ENCODE measurements at regions not wholly inside any gene's neighbourhood (a gene's known extent, or its start where the extent isn't known, plus 50 kb on each side); places are given as distances from the start of the nearest gene placed in this dataset.

DNA sequence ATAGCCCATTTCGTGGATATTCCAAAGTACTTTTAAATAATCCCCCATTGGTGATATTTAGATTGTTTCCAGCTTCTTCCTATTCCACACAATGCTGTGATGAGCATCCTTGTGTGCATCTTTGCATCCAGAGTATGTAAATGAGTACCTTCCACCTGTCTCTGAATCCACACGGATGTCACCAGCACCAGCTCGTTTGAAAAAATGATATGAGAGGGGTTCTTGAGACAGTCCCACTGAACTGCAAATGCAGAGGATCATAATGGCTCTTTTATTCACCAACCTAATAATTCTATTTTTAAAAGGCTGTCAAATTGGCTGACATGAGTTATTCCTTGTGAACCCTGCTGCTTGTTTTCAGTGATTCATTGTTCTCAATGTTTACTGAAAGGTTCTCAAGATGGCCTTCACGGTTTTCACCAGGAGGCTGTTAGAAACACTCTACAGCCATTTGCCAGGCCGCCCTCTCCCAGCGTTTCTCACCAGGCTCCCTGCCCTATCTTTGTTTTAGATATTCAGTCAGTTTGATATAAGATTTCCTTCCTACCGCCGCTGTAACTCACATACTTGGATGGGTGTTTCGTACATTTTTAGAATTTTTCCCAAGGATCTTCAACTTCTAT is 96.7 kb upstream of the PTPRG start:
- no peak for TF ChIP-seq YY1 (IDR thresholded peaks at IDR 0.05; ENCODE audit: insufficient read depth, insufficient read length)
- no peak for TF ChIP-seq ZNF274 (IDR thresholded peaks at IDR 0.05; ENCODE audit: low read depth, low read length)
